ENCODE measurements at regions not wholly inside any gene's neighbourhood (a gene's known extent, or its start where the extent isn't known, plus 50 kb on each side); places are given as distances from the start of the nearest gene placed in this dataset.
A peak's percentile ranks its signal among the peaks of the same experiment; 100 is the strongest.

GRCh38 chr2:156702541-156702940 lies 266.4 kb downstream of the GPD2 start:
- Histone ChIP-seq H3K27me3 (no peaks in the 10 kb centered on the region), H3K27ac (no peak overlapping the region), H3K4me1 (no peaks in the 10 kb centered on the region), H3K9me3 (no peaks in the 10 kb centered on the region), H3K4me3 (no peak overlapping the region), H3K36me3 (no peaks in the 10 kb centered on the region)
- no peak for DNase-seq
- intact Hi-C loops (cut with DNase I; ENCODE audit: low total_unique reads), result no loop called here
- TF ChIP-seq POLR2A (IDR thresholded peaks at IDR 0.05) (no peak), CTCF (IDR thresholded peaks at IDR 0.05) (no peak)

GRCh38 chr2:156703642-156704041 lies 267.5 kb downstream of the GPD2 start:
- no peaks in the 10 kb centered on the region for H3K4me1 ChIP-seq
- H3K4me3 ChIP-seq, result no peak overlapping the region
- H3K9me3 ChIP-seq, result no peaks in the 10 kb centered on the region
- no peak overlapping the region for H3K27ac ChIP-seq
- DNase-seq, result no peak
- H3K27me3 ChIP-seq, result no peaks in the 10 kb centered on the region
- intact Hi-C loops (cut with DNase I; ENCODE audit: low total_unique reads), result no loop called here
- TF ChIP-seq POLR2A (IDR thresholded peaks at IDR 0.05), result no peak
- TF ChIP-seq CTCF (IDR thresholded peaks at IDR 0.05), result no peak
- no peaks in the 10 kb centered on the region for H3K36me3 ChIP-seq

- intact Hi-C loops (cut with DNase I; ENCODE audit: low total_unique reads), result no loop called here
- Histone ChIP-seq H3K27ac (no peak overlapping the region), H3K9me3 (no peaks in the 10 kb centered on the region), H3K4me3 (no peak overlapping the region), H3K36me3 (no peaks in the 10 kb centered on the region), H3K4me1 (no peaks in the 10 kb centered on the region), H3K27me3 (no peaks in the 10 kb centered on the region)
- no peak for DNase-seq
- TF ChIP-seq POLR2A (IDR thresholded peaks at IDR 0.05), result no peak
- TF ChIP-seq CTCF (IDR thresholded peaks at IDR 0.05), result no peak
These were observed 268.0 kb downstream of the GPD2 start for GRCh38 chr2:156704132-156704531.

- Histone ChIP-seq H3K27ac (no peak overlapping the region), H3K4me1 (no peaks in the 10 kb centered on the region), H3K9me3 (no peaks in the 10 kb centered on the region), H3K4me3 (no peak overlapping the region), H3K27me3 (no peaks in the 10 kb centered on the region), H3K36me3 (no peaks in the 10 kb centered on the region)
- intact Hi-C loops (cut with DNase I; ENCODE audit: low total_unique reads), result no loop called here
- peak in 1 of 2 donors; percentile 13 for DNase-seq
- no peak for TF ChIP-seq CTCF (IDR thresholded peaks at IDR 0.05)
- no peak for TF ChIP-seq POLR2A (IDR thresholded peaks at IDR 0.05)
These were observed 268.4 kb downstream of the GPD2 start for GRCh38 chr2:156704617-156705016.

- H3K27me3 ChIP-seq, result no peaks in the 10 kb centered on the region
- no peaks in the 10 kb centered on the region for H3K36me3 ChIP-seq
- DNase-seq, result no peak
- H3K9me3 ChIP-seq, result no peaks in the 10 kb centered on the region
- intact Hi-C loops (cut with DNase I; ENCODE audit: low total_unique reads), result no loop called here
- no peak for TF ChIP-seq POLR2A (IDR thresholded peaks at IDR 0.05)
- TF ChIP-seq CTCF (IDR thresholded peaks at IDR 0.05), result no peak
- no peaks in the 10 kb centered on the region for H3K4me1 ChIP-seq
- no peak overlapping the region for H3K27ac ChIP-seq
- no peak overlapping the region for H3K4me3 ChIP-seq
These were observed 270.4 kb downstream of the GPD2 start for GRCh38 chr2:156706576-156706975.

Data from uterus (tissue), 3 donors.